CD8-positive, alpha-beta memory T cell (primary cell): ENCODE measurements at regions not wholly inside any gene's neighbourhood (a gene's known extent, or its start where the extent isn't known, plus 50 kb on each side); places are given as distances from the start of the nearest gene placed in this dataset.
"Not testable (repeated sequence)": the region's sequence is repeated elsewhere in the genome, so short reads cannot be mapped to it uniquely, and the experiment has no call there.

ENCODE experiments used
- CTCF ChIA-PET: fragments of 350-600 bp; sonication (Branson Sonifier 250); formaldehyde crosslinking; loops from one replicate; lab custom pipeline; 2021; ENCODE audit warnings: antibody characterized with exemption; lab: Charles Lee
- POLR2A ChIA-PET: fragments of 350-600 bp; sonication (Branson Sonifier 250); formaldehyde crosslinking; loops from one replicate; lab custom pipeline; 2021; ENCODE audit warnings: antibody characterized with exemption; lab: Charles Lee
- DNase-seq, 5 donors: peaks; one replicate each; pipeline versions ENCODE4 v3.0.0 to v3.0.0-alpha.2; 2020 to 2022; ENCODE audit warnings: mixed read lengths in 1 of 5
- H3K27ac ChIP-seq: one replicate; pipeline ENCODE4 v1.7.0; 2013; ENCODE audit warnings: low read depth, mild to moderate bottlenecking, low read length, moderate library complexity
- H3K27me3 ChIP-seq: 2 replicates; pipeline ENCODE4 v1.7.0; 2013; ENCODE audit warnings: low read length, mild to moderate bottlenecking; ENCODE audit not compliant: insufficient read depth, poor library complexity, severe bottlenecking
- H3K36me3 ChIP-seq: 2 replicates; pipeline ENCODE4 v1.7.0; 2013; ENCODE audit warnings: mild to moderate bottlenecking, low read length, moderate library complexity; ENCODE audit not compliant: insufficient read depth
- H3K4me1 ChIP-seq: 2 replicates; pipeline ENCODE4 v1.7.0; 2013; ENCODE audit warnings: mild to moderate bottlenecking, low read length, moderate library complexity; ENCODE audit not compliant: insufficient read depth
- H3K4me3 ChIP-seq: 2 replicates; pipeline ENCODE4 v1.7.0; 2013; ENCODE audit warnings: mild to moderate bottlenecking, low read length
- H3K9me3 ChIP-seq: 2 replicates; pipeline ENCODE4 v1.7.0; 2013; ENCODE audit warnings: mild to moderate bottlenecking, low read length
- H3K27ac Mint-ChIP-seq, 8 donors: one replicate each; pipeline ENCODE4 v1.8.0; 2020 to 2021; ENCODE audit warnings: mixed read lengths in 8 of 8, mild to moderate bottlenecking in 6 of 8, inconsistent platforms in 3 of 8, moderate library complexity in 3 of 8
- H3K27me3 Mint-ChIP-seq, 2 donors: one replicate each; pipeline ENCODE4 v1.8.0; 2020 to 2021; ENCODE audit warnings: mixed read lengths in 2 of 2, mild to moderate bottlenecking in 1 of 2, moderate library complexity in 1 of 2
- H3K36me3 Mint-ChIP-seq, 3 donors: one replicate each; pipeline ENCODE4 v1.8.0; 2020 to 2021; ENCODE audit warnings: mixed read lengths in 3 of 3, inconsistent platforms in 1 of 3, mild to moderate bottlenecking in 1 of 3
- H3K4me1 Mint-ChIP-seq, 3 donors: one replicate each; pipeline ENCODE4 v1.8.0; 2020 to 2021; ENCODE audit warnings: mixed read lengths in 3 of 3, inconsistent platforms in 1 of 3, mild to moderate bottlenecking in 1 of 3
- H3K4me3 Mint-ChIP-seq, 7 donors: one replicate each; pipeline ENCODE4 v1.8.0; 2020 to 2021; ENCODE audit warnings: mixed read lengths in 7 of 7, mild to moderate bottlenecking in 6 of 7, moderate library complexity in 4 of 7, inconsistent platforms in 2 of 7
- H3K9me3 Mint-ChIP-seq, 5 donors: one replicate each; pipeline ENCODE4 v1.8.0; 2020 to 2022; ENCODE audit warnings: mixed read lengths in 5 of 5, mild to moderate bottlenecking in 3 of 5, moderate library complexity in 2 of 5, inconsistent platforms in 1 of 5

GRCh38 chr6:168919470-168920179, 334.0 kb downstream of the THBS2 start:
- no peak overlapping the region for H3K4me3 ChIP-seq
- H3K27me3 ChIP-seq, result no peaks in the 10 kb centered on the region
- H3K4me3 Mint-ChIP-seq, result peak overlapping the region in 1 of 7 donors; percentile 25
- H3K9me3 ChIP-seq, result no peaks in the 10 kb centered on the region
- H3K27me3 Mint-ChIP-seq, result peaks cover 2 to 14% of the 10 kb centered on the region in 2 donors
- no peaks in the 10 kb centered on the region for H3K36me3 ChIP-seq
- DNase-seq, result no peak
- POLR2A ChIA-PET, result no interaction called here
- no peaks in the 10 kb centered on the region for H3K4me1 Mint-ChIP-seq
- CTCF ChIA-PET, result no interaction called here
- no peak overlapping the region for H3K27ac Mint-ChIP-seq
- no peaks in the 10 kb centered on the region for H3K9me3 Mint-ChIP-seq
- H3K4me1 ChIP-seq, result no peaks in the 10 kb centered on the region
- H3K27ac ChIP-seq, result no peak overlapping the region
- no peaks in the 10 kb centered on the region for H3K36me3 Mint-ChIP-seq

- CTCF ChIA-PET, result no interaction called here
- H3K4me1 ChIP-seq, result no peaks in the 10 kb centered on the region
- Mint-ChIP-seq H3K9me3 (no peaks in the 10 kb centered on the region), H3K27me3 (peaks cover 2 to 26% of the 10 kb centered on the region in 2 donors), H3K36me3 (no peaks in the 10 kb centered on the region), H3K4me1 (peaks cover 0 to under 1% (median 0%) of the 10 kb centered on the region in 3 donors), H3K27ac (no peak overlapping the region), H3K4me3 (no peak overlapping the region)
- DNase-seq, result no peak
- H3K9me3 ChIP-seq, result no peaks in the 10 kb centered on the region
- no peaks in the 10 kb centered on the region for H3K27me3 ChIP-seq
- no peak overlapping the region for H3K27ac ChIP-seq
- POLR2A ChIA-PET, result no interaction called here
- H3K4me3 ChIP-seq, result no peak overlapping the region
- no peaks in the 10 kb centered on the region for H3K36me3 ChIP-seq
These were observed 337.0 kb downstream of the THBS2 start for GRCh38 chr6:168916576-168917211.

- H3K9me3 Mint-ChIP-seq, result no peaks in the 10 kb centered on the region
- H3K4me1 Mint-ChIP-seq, result peaks cover 0 to 1% (median 0%) of the 10 kb centered on the region in 3 donors
- no peaks in the 10 kb centered on the region for H3K36me3 Mint-ChIP-seq
- Histone ChIP-seq H3K36me3 (no peaks in the 10 kb centered on the region), H3K4me3 (no peak overlapping the region), H3K27me3 (no peaks in the 10 kb centered on the region), H3K27ac (no peak overlapping the region), H3K4me1 (no peaks in the 10 kb centered on the region), H3K9me3 (no peaks in the 10 kb centered on the region)
- POLR2A ChIA-PET, result interaction anchor here (0.6 kb wide), 1 partner anchor 455 kb away, joined by 3 read pairs; no protein-coding TSS in a partner anchor
- CTCF ChIA-PET, result no interaction called here
- no peak overlapping the region for H3K27ac Mint-ChIP-seq
- no peak overlapping the region for H3K4me3 Mint-ChIP-seq
- DNase-seq, result no peak
- H3K27me3 Mint-ChIP-seq, result peaks cover 2 to 26% of the 10 kb centered on the region in 2 donors
These were observed 337.8 kb downstream of the THBS2 start for GRCh38 chr6:168915855-168916254.

GRCh38 chr6:168915242-168915641, 338.4 kb downstream of the THBS2 start:
- H3K27me3 ChIP-seq, result no peaks in the 10 kb centered on the region
- Mint-ChIP-seq H3K27ac (no peak overlapping the region), H3K36me3 (no peaks in the 10 kb centered on the region), H3K9me3 (no peaks in the 10 kb centered on the region), H3K27me3 (peaks cover 2 to 26% of the 10 kb centered on the region in 2 donors), H3K4me3 (no peak overlapping the region), H3K4me1 (peaks cover 0 to 1% (median 0%) of the 10 kb centered on the region in 3 donors)
- H3K27ac ChIP-seq, result no peak overlapping the region
- ChIA-PET POLR2A (interaction anchor here (0.6 kb wide), 1 partner anchor 456 kb away, joined by 3 read pairs; no protein-coding TSS in a partner anchor), CTCF (no interaction called here)
- H3K36me3 ChIP-seq, result no peaks in the 10 kb centered on the region
- no peaks in the 10 kb centered on the region for H3K9me3 ChIP-seq
- H3K4me1 ChIP-seq, result no peaks in the 10 kb centered on the region
- no peak for DNase-seq
- no peak overlapping the region for H3K4me3 ChIP-seq

- H3K4me3 ChIP-seq, result no peak overlapping the region
- ChIA-PET POLR2A (no interaction called here), CTCF (no interaction called here)
- no peaks in the 10 kb centered on the region for H3K4me1 ChIP-seq
- Mint-ChIP-seq H3K27ac (no peak overlapping the region), H3K27me3 (peaks cover 2 to 21% of the 10 kb centered on the region in 2 donors), H3K4me3 (no peak overlapping the region), H3K9me3 (peaks cover 0 to 2% (median 0%) of the 10 kb centered on the region in 5 donors), H3K4me1 (peaks cover 0 to 5% (median 0%) of the 10 kb centered on the region in 3 donors), H3K36me3 (no peaks in the 10 kb centered on the region)
- H3K36me3 ChIP-seq, result no peaks in the 10 kb centered on the region
- DNase-seq, result no peak
- no peak overlapping the region for H3K27ac ChIP-seq
- no peaks in the 10 kb centered on the region for H3K9me3 ChIP-seq
- no peaks in the 10 kb centered on the region for H3K27me3 ChIP-seq
These were observed 339.7 kb downstream of the THBS2 start for GRCh38 chr6:168913866-168914469.

GRCh38 chr6:168913231-168913865, 340.3 kb downstream of the THBS2 start:
- peaks cover 2 to 21% of the 10 kb centered on the region in 2 donors for H3K27me3 Mint-ChIP-seq
- H3K36me3 Mint-ChIP-seq, H3K27me3 ChIP-seq, DNase-seq, H3K9me3 ChIP-seq, POLR2A ChIA-PET, H3K4me3 Mint-ChIP-seq, H3K9me3 Mint-ChIP-seq, H3K27ac Mint-ChIP-seq, H3K4me1 ChIP-seq, H3K27ac ChIP-seq, H3K4me1 Mint-ChIP-seq, H3K36me3 ChIP-seq, CTCF ChIA-PET, H3K4me3 ChIP-seq: not testable (repeated sequence)

GRCh38 chr6:168909288-168909687, 344.4 kb downstream of the THBS2 start:
- ChIA-PET CTCF (no interaction called here), POLR2A (no interaction called here)
- Mint-ChIP-seq H3K27me3 (peaks cover 0 to 9% of the 10 kb centered on the region in 2 donors), H3K9me3 (peaks cover 0 to 2% (median 0%) of the 10 kb centered on the region in 5 donors), H3K36me3 (peaks cover 0 to 4% (median 0%) of the 10 kb centered on the region in 3 donors), H3K4me3 (no peak overlapping the region), H3K4me1 (peaks cover 16% of the 10 kb centered on the region in 3 donors), H3K27ac (peak overlapping the region in 3 of 8 donors; percentile 14 to 65 (median 60))
- H3K9me3 ChIP-seq, result no peaks in the 10 kb centered on the region
- DNase-seq, result peak in 1 of 5 donors; percentile 28
- H3K27ac ChIP-seq, result no peak overlapping the region
- H3K4me3 ChIP-seq, result no peak overlapping the region
- no peaks in the 10 kb centered on the region for H3K27me3 ChIP-seq
- H3K36me3 ChIP-seq, result no peaks in the 10 kb centered on the region
- no peaks in the 10 kb centered on the region for H3K4me1 ChIP-seq
